DND-41 (cell line): ENCODE measurements at regions not wholly inside any gene's neighbourhood (a gene's known extent, or its start where the extent isn't known, plus 50 kb on each side); places are given as distances from the start of the nearest gene placed in this dataset.

Source experiments
- ATAC-seq: fragments of 200-7000 bp; cut with Tn5 transposase; 3 replicates; pipeline ENCODE4 v1.9.1; 2021; ENCODE audit warnings: low read depth; ENCODE audit not compliant: insufficient read depth
- DNase-seq: peaks from one replicate; pipeline ENCODE4 v3.0.0-alpha.2; 2020
- H2AFZ ChIP-seq: 2 replicates; pipeline ENCODE4 v1.6.0; 2012; ENCODE audit warnings: low read depth, low read length
- H3K27ac ChIP-seq: 2 replicates; pipeline ENCODE4 v1.5.1; 2012; ENCODE audit warnings: low read length, inconsistent platforms
- H3K27me3 ChIP-seq: fragments of 200-600 bp; sonication (generic); 2 replicates; pipeline ENCODE4 v1.6.0; 2012; ENCODE audit warnings: low read length, mild to moderate bottlenecking, inconsistent platforms; ENCODE audit not compliant: insufficient read depth, poor library complexity
- H3K36me3 ChIP-seq: 2 replicates; pipeline ENCODE4 v1.5.1; 2012; ENCODE audit warnings: low read length, inconsistent platforms; ENCODE audit not compliant: insufficient read depth
- H3K4me1 ChIP-seq: 2 replicates; pipeline ENCODE4 v1.5.1; 2012; ENCODE audit warnings: mild to moderate bottlenecking, low read length; ENCODE audit not compliant: insufficient read depth
- H3K4me2 ChIP-seq: 2 replicates; pipeline ENCODE4 v1.6.0; 2012; ENCODE audit warnings: mild to moderate bottlenecking, moderate library complexity, low read length, inconsistent platforms; ENCODE audit not compliant: insufficient read depth
- H3K4me3 ChIP-seq, 2 experiments: fragments of 200-600 bp in 1 of 2; shearing (Covaris generic) in 1 of 2; 2 replicates each; pipeline ENCODE4 v1.5.1; 2012 to 2016; ENCODE audit warnings: inconsistent platforms in 2 of 2, low read length in 2 of 2, mild to moderate bottlenecking in 2 of 2, low read depth in 1 of 2, moderate library complexity in 1 of 2
- H3K79me2 ChIP-seq: 2 replicates; pipeline ENCODE4 v1.6.0; 2012; ENCODE audit warnings: low read length, inconsistent platforms; ENCODE audit not compliant: insufficient read depth
- H3K9ac ChIP-seq: 2 replicates; pipeline ENCODE4 v1.6.0; 2012; ENCODE audit warnings: low read depth, mild to moderate bottlenecking, inconsistent platforms, low read length, moderate library complexity
- H3K9me3 ChIP-seq: 2 replicates; pipeline ENCODE4 v1.5.1; 2012; ENCODE audit warnings: low read length, moderate library complexity, mild to moderate bottlenecking, inconsistent platforms; ENCODE audit not compliant: insufficient read depth, severe bottlenecking
- H4K20me1 ChIP-seq: 2 replicates; pipeline ENCODE4 v1.6.0; 2012; ENCODE audit warnings: low read length; ENCODE audit not compliant: insufficient read depth
- CTCF ChIP-seq: IDR thresholded peaks from 2 replicates; pipeline ENCODE4 v1.5.1; 2012; ENCODE audit warnings: borderline replicate concordance, low read length, moderate library complexity, mild to moderate bottlenecking; ENCODE audit not compliant: poor library complexity, severe bottlenecking; ENCODE audit errors: extremely low read depth
- EZH2 ChIP-seq: IDR thresholded peaks from 3 replicates; pipeline ENCODE4 v1.6.1; 2012; ENCODE audit warnings: borderline replicate concordance, low read depth, mild to moderate bottlenecking, moderate library complexity, low read length, inconsistent platforms; ENCODE audit not compliant: severe bottlenecking

GRCh38 chr16:61415126-61415525, 621.1 kb downstream of the CDH8 start:
- H3K9me3 ChIP-seq, result no peaks in the 10 kb centered on the region
- no peak overlapping the region for H3K4me2 ChIP-seq
- TF ChIP-seq EZH2, result no peak
- H3K27ac ChIP-seq, result no peak overlapping the region
- H2AFZ ChIP-seq, result no peak overlapping the region
- H3K9ac ChIP-seq, result no peak overlapping the region
- no peaks in the 10 kb centered on the region for H3K4me1 ChIP-seq
- no peak overlapping the region for H3K4me3 ChIP-seq
- H3K36me3 ChIP-seq, result no peaks in the 10 kb centered on the region
- no peaks in the 10 kb centered on the region for H4K20me1 ChIP-seq
- ATAC-seq (no peak), DNase-seq (no peak)
- H3K79me2 ChIP-seq, result no peaks in the 10 kb centered on the region
- H3K27me3 ChIP-seq, result no peaks in the 10 kb centered on the region

- H4K20me1 ChIP-seq, result no peaks in the 10 kb centered on the region
- no peak for ATAC-seq
- no peak overlapping the region for H3K27ac ChIP-seq
- no peak overlapping the region for H3K4me2 ChIP-seq
- H3K9ac ChIP-seq, result no peak overlapping the region
- no peak for DNase-seq
- H3K79me2 ChIP-seq, result no peaks in the 10 kb centered on the region
- TF ChIP-seq EZH2, result no peak
- no peak for TF ChIP-seq CTCF
- H3K4me3 ChIP-seq, result no peak overlapping the region
- H3K4me1 ChIP-seq, result no peaks in the 10 kb centered on the region
- H2AFZ ChIP-seq, result no peak overlapping the region
- H3K27me3 ChIP-seq, result no peaks in the 10 kb centered on the region
- H3K36me3 ChIP-seq, result no peaks in the 10 kb centered on the region
- no peaks in the 10 kb centered on the region for H3K9me3 ChIP-seq
Observed at GRCh38 chr16:61413021-61413420, 623.2 kb downstream of the CDH8 start.

GRCh38 chr16:61412562-61412961, 623.7 kb downstream of the CDH8 start:
- no peak overlapping the region for H3K4me3 ChIP-seq
- H3K4me1 ChIP-seq, result no peaks in the 10 kb centered on the region
- ATAC-seq (no peak), DNase-seq (no peak)
- H3K4me2 ChIP-seq, result no peak overlapping the region
- H3K79me2 ChIP-seq, result no peaks in the 10 kb centered on the region
- no peak overlapping the region for H3K27ac ChIP-seq
- H4K20me1 ChIP-seq, result no peaks in the 10 kb centered on the region
- no peaks in the 10 kb centered on the region for H3K36me3 ChIP-seq
- no peaks in the 10 kb centered on the region for H3K9me3 ChIP-seq
- H3K27me3 ChIP-seq, result no peaks in the 10 kb centered on the region
- TF ChIP-seq EZH2, result no peak
- H3K9ac ChIP-seq, result no peak overlapping the region
- H2AFZ ChIP-seq, result no peak overlapping the region

- no peaks in the 10 kb centered on the region for H3K27me3 ChIP-seq
Observed at GRCh38 chr16:61409604-61410003, 626.6 kb downstream of the CDH8 start.

More at GRCh38 chr16:61409604-61410003, 626.6 kb downstream of the CDH8 start:
- no peaks in the 10 kb centered on the region for H3K79me2 ChIP-seq
- H4K20me1 ChIP-seq, result no peaks in the 10 kb centered on the region
- no peak for TF ChIP-seq CTCF
- TF ChIP-seq EZH2, result no peak
- H3K4me1 ChIP-seq, result no peaks in the 10 kb centered on the region
- H3K27ac ChIP-seq, result no peak overlapping the region
- H3K9ac ChIP-seq, result no peak overlapping the region
- no peaks in the 10 kb centered on the region for H3K36me3 ChIP-seq
- DNase-seq (no peak), ATAC-seq (no peak)
- H2AFZ ChIP-seq, result no peak overlapping the region
- no peak overlapping the region for H3K4me2 ChIP-seq
- H3K4me3 ChIP-seq, result no peak overlapping the region
- H3K9me3 ChIP-seq, result no peaks in the 10 kb centered on the region
